WTC11 (cell line): ENCODE measurements at regions not wholly inside any gene's neighbourhood (a gene's known extent, or its start where the extent isn't known, plus 50 kb on each side); places are given as distances from the start of the nearest gene placed in this dataset.

Source experiments
- ATAC-seq: fragments of 200-7000 bp; cut with Tn5 transposase; 2 replicates; pipeline ENCODE4 v1.10.0; 2021; ENCODE audit warnings: mild to moderate bottlenecking, moderate library complexity
- CTCF ChIA-PET: fragments of 300-600 bp; sonication (Branson Sonifier 250); formaldehyde crosslinking; loops from one replicate; lab custom pipeline; 2021; ENCODE audit warnings: antibody characterized with exemption; lab: Charles Lee
- POLR2A ChIA-PET: fragments of 350-600 bp; sonication (Branson Sonifier 250); formaldehyde crosslinking; loops from one replicate; lab custom pipeline; 2021; ENCODE audit warnings: antibody characterized with exemption; lab: Charles Lee
- DNase-seq: peaks from one replicate; pipeline ENCODE4 v3.0.0; 2021; ENCODE audit warnings: low spot score
- H3K27ac Mint-ChIP-seq: 2 replicates; pipeline ENCODE4 v1.8.0; 2021; ENCODE audit warnings: mixed read lengths
- H3K27me3 Mint-ChIP-seq: 2 replicates; pipeline ENCODE4 v1.8.0; 2021; ENCODE audit warnings: low read depth, mild to moderate bottlenecking, moderate library complexity, mixed read lengths
- H3K36me3 Mint-ChIP-seq: 2 replicates; pipeline ENCODE4 v1.8.0; 2021; ENCODE audit warnings: mixed read lengths
- H3K4me1 Mint-ChIP-seq: 2 replicates; pipeline ENCODE4 v1.8.0; 2022; ENCODE audit warnings: mixed read lengths
- H3K4me3 Mint-ChIP-seq: 2 replicates; pipeline ENCODE4 v1.8.0; 2021; ENCODE audit warnings: mild to moderate bottlenecking, moderate library complexity, mixed read lengths
- H3K9me3 Mint-ChIP-seq: 2 replicates; pipeline ENCODE4 v1.8.0; 2021; ENCODE audit warnings: mixed read lengths
- ATF2 ChIP-seq: sonication (generic); formaldehyde crosslinking; IDR thresholded peaks from 2 replicates; pipeline ENCODE4 v1.8.1; 2022; ENCODE audit warnings: low read depth, missing genetic modification reagents, borderline replicate concordance
- CREB1 ChIP-seq: sonication (generic); formaldehyde crosslinking; IDR thresholded peaks from 2 replicates; pipeline ENCODE4 v1.8.0; 2023; ENCODE audit warnings: mild to moderate bottlenecking, missing genetic modification reagents
- E2F5 ChIP-seq: sonication (generic); formaldehyde crosslinking; IDR thresholded peaks from 2 replicates; pipeline ENCODE4 v1.8.1; 2022; ENCODE audit warnings: mild to moderate bottlenecking, moderate library complexity, missing genetic modification reagents
- HMGA2 ChIP-seq: fragments of 250-450 bp; sonication (Bioruptor Pico); IDR thresholded peaks from 2 replicates; pipeline ENCODE4 v1.4.0; 2021; ENCODE audit warnings: mild to moderate bottlenecking, moderate library complexity
- NFYB ChIP-seq: sonication (generic); formaldehyde crosslinking; conservative IDR thresholded peaks from 2 replicates; pipeline ENCODE4 v1.8.0; 2022; ENCODE audit warnings: low read depth, missing genetic modification reagents
- RORB ChIP-seq: fragments of 250-450 bp; sonication (Bioruptor Pico); IDR thresholded peaks from 2 replicates; pipeline ENCODE4 v1.9.0; 2021; ENCODE audit warnings: mild to moderate bottlenecking
- SOX15 ChIP-seq: fragments of 250-450 bp; sonication (Bioruptor Pico); IDR thresholded peaks from 2 replicates; pipeline ENCODE4 v1.9.0; 2021; ENCODE audit warnings: mild to moderate bottlenecking
- TCF7 ChIP-seq: sonication (generic); formaldehyde crosslinking; IDR thresholded peaks from 2 replicates; pipeline ENCODE4 v1.8.0; 2022; ENCODE audit warnings: mild to moderate bottlenecking, low read depth, missing genetic modification reagents, moderate library complexity
- TEAD1 ChIP-seq: sonication (generic); formaldehyde crosslinking; IDR thresholded peaks from 2 replicates; pipeline ENCODE4 v1.8.0; 2022; ENCODE audit warnings: mild to moderate bottlenecking, missing genetic modification reagents
- ZNF121 ChIP-seq: sonication (generic); formaldehyde crosslinking; IDR thresholded peaks from 2 replicates; pipeline ENCODE4 v1.8.0; 2023; ENCODE audit warnings: missing genetic modification reagents
- ZNF263 ChIP-seq: sonication (generic); formaldehyde crosslinking; IDR thresholded peaks from 2 replicates; pipeline ENCODE4 v1.8.1; 2022; ENCODE audit warnings: low read depth, mild to moderate bottlenecking, moderate library complexity, missing genetic modification reagents
- ZNF317 ChIP-seq: sonication (generic); formaldehyde crosslinking; IDR thresholded peaks from 2 replicates; pipeline ENCODE4 v1.8.1; 2023; ENCODE audit warnings: low read depth, mild to moderate bottlenecking, moderate library complexity, missing genetic modification reagents, borderline replicate concordance
- ZNF416 ChIP-seq: fragments of 250-450 bp; sonication (Bioruptor Pico); IDR thresholded peaks from 2 replicates; pipeline ENCODE4 v1.9.0; 2021; ENCODE audit warnings: mild to moderate bottlenecking, inconsistent platforms
- ZNF423 ChIP-seq: fragments of 250-450 bp; sonication (Bioruptor Pico); IDR thresholded peaks from 2 replicates; pipeline ENCODE4 v2.1.2; 2022; ENCODE audit warnings: mild to moderate bottlenecking, moderate library complexity
- ZNF532 ChIP-seq: fragments of 250-450 bp; sonication (Bioruptor Pico); IDR thresholded peaks from 2 replicates; pipeline ENCODE4 v1.9.0; 2021; ENCODE audit warnings: mild to moderate bottlenecking, borderline replicate concordance
- TF ChIP-seq, protein P1 (sequence below): sonication (generic); formaldehyde crosslinking; IDR thresholded peaks from 2 replicates; pipeline ENCODE4 v1.8.1; 2023; ENCODE audit warnings: mild to moderate bottlenecking, missing genetic modification reagents
- TF ChIP-seq, protein P2 (sequence below): sonication (generic); formaldehyde crosslinking; IDR thresholded peaks from 2 replicates; pipeline ENCODE4 v1.8.0; 2023; ENCODE audit warnings: missing genetic modification reagents, mild to moderate bottlenecking, borderline replicate concordance
- TF ChIP-seq, protein P3 (sequence below): fragments of 250-450 bp; sonication (Bioruptor Pico); conservative IDR thresholded peaks from 2 replicates; pipeline ENCODE4 v1.9.0; 2021; ENCODE audit warnings: mild to moderate bottlenecking
- TF ChIP-seq, protein P4 (sequence below): sonication (generic); formaldehyde crosslinking; IDR thresholded peaks from 2 replicates; pipeline ENCODE4 v1.8.1; 2023; ENCODE audit warnings: mild to moderate bottlenecking, missing genetic modification reagents, moderate library complexity

GRCh38 chrX:127302841-127303240 lies 483.3 kb downstream of the PRR32 start:
- Mint-ChIP-seq H3K4me1 (no peaks in the 10 kb centered on the region), H3K27ac (no peak overlapping the region), H3K36me3 (peaks cover 7% of the 10 kb centered on the region; the same call in 1 of the 2 replicates), H3K4me3 (no peak overlapping the region), H3K9me3 (peaks cover 8% of the 10 kb centered on the region), H3K27me3 (no peaks in the 10 kb centered on the region)
- DNase-seq (no peak), ATAC-seq (no peak)
- CTCF ChIA-PET, result no interaction called here
- POLR2A ChIA-PET, result no interaction called here
- TF ChIP-seq ZNF121 (CRISPR knock-in tag), result no peak
- no peak for TF ChIP-seq SOX15 (CRISPR knock-in tag)
- TF ChIP-seq ATF2 (CRISPR knock-in tag), result no peak
- TF ChIP-seq, protein P1, sequence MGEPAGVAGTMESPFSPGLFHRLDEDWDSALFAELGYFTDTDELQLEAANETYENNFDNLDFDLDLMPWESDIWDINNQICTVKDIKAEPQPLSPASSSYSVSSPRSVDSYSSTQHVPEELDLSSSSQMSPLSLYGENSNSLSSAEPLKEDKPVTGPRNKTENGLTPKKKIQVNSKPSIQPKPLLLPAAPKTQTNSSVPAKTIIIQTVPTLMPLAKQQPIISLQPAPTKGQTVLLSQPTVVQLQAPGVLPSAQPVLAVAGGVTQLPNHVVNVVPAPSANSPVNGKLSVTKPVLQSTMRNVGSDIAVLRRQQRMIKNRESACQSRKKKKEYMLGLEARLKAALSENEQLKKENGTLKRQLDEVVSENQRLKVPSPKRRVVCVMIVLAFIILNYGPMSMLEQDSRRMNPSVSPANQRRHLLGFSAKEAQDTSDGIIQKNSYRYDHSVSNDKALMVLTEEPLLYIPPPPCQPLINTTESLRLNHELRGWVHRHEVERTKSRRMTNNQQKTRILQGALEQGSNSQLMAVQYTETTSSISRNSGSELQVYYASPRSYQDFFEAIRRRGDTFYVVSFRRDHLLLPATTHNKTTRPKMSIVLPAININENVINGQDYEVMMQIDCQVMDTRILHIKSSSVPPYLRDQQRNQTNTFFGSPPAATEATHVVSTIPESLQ (CRISPR knock-in tag), result no peak
- TF ChIP-seq NFYB, result no peak
- TF ChIP-seq E2F5 (CRISPR knock-in tag), result no peak
- TF ChIP-seq, protein P2, sequence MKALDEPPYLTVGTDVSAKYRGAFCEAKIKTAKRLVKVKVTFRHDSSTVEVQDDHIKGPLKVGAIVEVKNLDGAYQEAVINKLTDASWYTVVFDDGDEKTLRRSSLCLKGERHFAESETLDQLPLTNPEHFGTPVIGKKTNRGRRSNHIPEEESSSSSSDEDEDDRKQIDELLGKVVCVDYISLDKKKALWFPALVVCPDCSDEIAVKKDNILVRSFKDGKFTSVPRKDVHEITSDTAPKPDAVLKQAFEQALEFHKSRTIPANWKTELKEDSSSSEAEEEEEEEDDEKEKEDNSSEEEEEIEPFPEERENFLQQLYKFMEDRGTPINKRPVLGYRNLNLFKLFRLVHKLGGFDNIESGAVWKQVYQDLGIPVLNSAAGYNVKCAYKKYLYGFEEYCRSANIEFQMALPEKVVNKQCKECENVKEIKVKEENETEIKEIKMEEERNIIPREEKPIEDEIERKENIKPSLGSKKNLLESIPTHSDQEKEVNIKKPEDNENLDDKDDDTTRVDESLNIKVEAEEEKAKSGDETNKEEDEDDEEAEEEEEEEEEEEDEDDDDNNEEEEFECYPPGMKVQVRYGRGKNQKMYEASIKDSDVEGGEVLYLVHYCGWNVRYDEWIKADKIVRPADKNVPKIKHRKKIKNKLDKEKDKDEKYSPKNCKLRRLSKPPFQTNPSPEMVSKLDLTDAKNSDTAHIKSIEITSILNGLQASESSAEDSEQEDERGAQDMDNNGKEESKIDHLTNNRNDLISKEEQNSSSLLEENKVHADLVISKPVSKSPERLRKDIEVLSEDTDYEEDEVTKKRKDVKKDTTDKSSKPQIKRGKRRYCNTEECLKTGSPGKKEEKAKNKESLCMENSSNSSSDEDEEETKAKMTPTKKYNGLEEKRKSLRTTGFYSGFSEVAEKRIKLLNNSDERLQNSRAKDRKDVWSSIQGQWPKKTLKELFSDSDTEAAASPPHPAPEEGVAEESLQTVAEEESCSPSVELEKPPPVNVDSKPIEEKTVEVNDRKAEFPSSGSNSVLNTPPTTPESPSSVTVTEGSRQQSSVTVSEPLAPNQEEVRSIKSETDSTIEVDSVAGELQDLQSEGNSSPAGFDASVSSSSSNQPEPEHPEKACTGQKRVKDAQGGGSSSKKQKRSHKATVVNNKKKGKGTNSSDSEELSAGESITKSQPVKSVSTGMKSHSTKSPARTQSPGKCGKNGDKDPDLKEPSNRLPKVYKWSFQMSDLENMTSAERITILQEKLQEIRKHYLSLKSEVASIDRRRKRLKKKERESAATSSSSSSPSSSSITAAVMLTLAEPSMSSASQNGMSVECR (CRISPR knock-in tag), result no peak
- no peak for TF ChIP-seq ZNF532 (CRISPR knock-in tag)
- TF ChIP-seq, protein P3, sequence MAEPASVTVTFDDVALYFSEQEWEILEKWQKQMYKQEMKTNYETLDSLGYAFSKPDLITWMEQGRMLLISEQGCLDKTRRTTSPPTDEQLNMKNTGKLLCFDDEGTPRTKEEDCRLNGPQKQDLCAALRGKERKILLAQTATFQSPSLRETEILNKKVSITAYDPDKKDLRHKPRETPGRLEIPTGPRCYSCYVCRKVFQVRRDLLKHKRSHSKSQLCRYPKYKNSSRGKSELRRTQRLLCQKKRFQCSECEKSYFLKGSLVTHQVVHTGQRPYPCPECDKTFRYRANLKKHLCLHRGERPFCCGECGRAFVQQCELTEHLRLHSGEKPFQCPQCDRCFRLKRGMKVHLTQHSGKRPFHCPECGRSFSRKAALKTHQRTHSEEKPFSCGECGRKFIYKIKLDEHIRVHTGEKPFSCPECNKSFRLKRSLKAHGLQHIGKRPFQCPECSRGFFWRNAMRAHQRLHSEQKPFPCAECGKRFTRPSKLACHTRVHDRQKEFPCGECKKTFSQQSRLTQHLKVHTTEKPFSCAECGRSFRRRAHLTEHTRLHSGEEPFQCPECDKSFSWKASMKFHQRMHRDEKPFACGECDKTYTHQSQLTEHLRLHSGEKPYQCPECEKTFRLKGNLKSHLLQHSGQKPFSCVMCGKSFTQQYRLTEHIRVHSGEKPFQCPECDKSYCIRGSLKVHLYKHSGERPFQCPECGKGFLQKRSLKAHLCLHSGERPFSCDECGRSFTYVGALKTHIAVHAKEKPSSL (CRISPR knock-in tag), result no peak
- TF ChIP-seq CREB1 (CRISPR knock-in tag), result no peak
- TF ChIP-seq ZNF263 (CRISPR knock-in tag), result no peak
- no peak for TF ChIP-seq TCF7
- no peak for TF ChIP-seq TEAD1 (CRISPR knock-in tag)
- no peak for TF ChIP-seq ZNF317
- TF ChIP-seq RORB (CRISPR knock-in tag), result no peak
- no peak for TF ChIP-seq ZNF416 (CRISPR knock-in tag)
- no peak for TF ChIP-seq HMGA2 (CRISPR knock-in tag)
- TF ChIP-seq, protein P4, sequence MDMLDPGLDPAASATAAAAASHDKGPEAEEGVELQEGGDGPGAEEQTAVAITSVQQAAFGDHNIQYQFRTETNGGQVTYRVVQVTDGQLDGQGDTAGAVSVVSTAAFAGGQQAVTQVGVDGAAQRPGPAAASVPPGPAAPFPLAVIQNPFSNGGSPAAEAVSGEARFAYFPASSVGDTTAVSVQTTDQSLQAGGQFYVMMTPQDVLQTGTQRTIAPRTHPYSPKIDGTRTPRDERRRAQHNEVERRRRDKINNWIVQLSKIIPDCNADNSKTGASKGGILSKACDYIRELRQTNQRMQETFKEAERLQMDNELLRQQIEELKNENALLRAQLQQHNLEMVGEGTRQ (CRISPR knock-in tag), result no peak
- TF ChIP-seq ZNF423 (CRISPR knock-in tag), result no peak
